GM21515 (cell line): ENCODE measurements at regions not wholly inside any gene's neighbourhood (a gene's known extent, or its start where the extent isn't known, plus 50 kb on each side); places are given as distances from the start of the nearest gene placed in this dataset.
"Not testable (repeated sequence)": the region's sequence is repeated elsewhere in the genome, so short reads cannot be mapped to it uniquely, and the experiment has no call there.

Source experiments
- ATAC-seq: cut with Tn5 transposase; IDR thresholded peaks from one replicate; pipeline ENCODE4 v1.9.1; 2021; ENCODE audit not compliant: unreplicated experiment

- ATAC-seq: no peak
Observed at GRCh38 chr12:4822572-4822971, 87.1 kb upstream of the KCNA1 start.

- no peak for ATAC-seq
Observed at GRCh38 chr12:4824380-4824779, 85.3 kb upstream of the KCNA1 start.

GRCh38 chr12:4825011-4825858, 84.5 kb upstream of the KCNA1 start:
- no peak for ATAC-seq

- ATAC-seq: no peak
Observed at GRCh38 chr12:4826909-4827308, 82.8 kb upstream of the KCNA1 start.

- no peak for ATAC-seq
Observed at GRCh38 chr12:4828176-4828575, 81.5 kb upstream of the KCNA1 start.

- ATAC-seq: peak; percentile 76
Observed at GRCh38 chr12:4829161-4829792, 80.4 kb upstream of the KCNA1 start.

GRCh38 chr12:4829793-4830162, 79.9 kb upstream of the KCNA1 start:
- peak; percentile 16 for ATAC-seq

GRCh38 chr12:4830556-4831210, 79.0 kb upstream of the KCNA1 start:
- no peak for ATAC-seq

- ATAC-seq: no peak
Observed at GRCh38 chr12:4833053-4833452, 76.7 kb upstream of the KCNA1 start.

- no peak for ATAC-seq
Observed at GRCh38 chr12:4833524-4833923, 76.2 kb upstream of the KCNA1 start.

GRCh38 chr12:4842401-4842800, 67.3 kb upstream of the KCNA1 start:
- ATAC-seq: not testable (repeated sequence)

GRCh38 chr12:4843907-4844306, 65.8 kb upstream of the KCNA1 start:
- no peak for ATAC-seq

- ATAC-seq: no peak
Observed at GRCh38 chr12:4847713-4848112, 62.0 kb upstream of the KCNA1 start.

GRCh38 chr12:4849115-4849541, 60.6 kb upstream of the KCNA1 start:
- no peak for ATAC-seq

GRCh38 chr12:4849795-4850345, 59.8 kb upstream of the KCNA1 start:
- ATAC-seq: no peak

- ATAC-seq: no peak
Observed at GRCh38 chr12:4850857-4851380, 58.8 kb upstream of the KCNA1 start.

GRCh38 chr12:4852308-4852707, 57.4 kb upstream of the KCNA1 start:
- no peak for ATAC-seq

GRCh38 chr12:4852911-4853310, 56.8 kb upstream of the KCNA1 start:
- ATAC-seq: no peak

- no peak for ATAC-seq
Observed at GRCh38 chr12:4855121-4855924, 54.4 kb upstream of the KCNA1 start.

- ATAC-seq: no peak
Observed at GRCh38 chr12:4856596-4856995, 53.1 kb upstream of the KCNA1 start.
